ENCODE measurements at regions not wholly inside any gene's neighbourhood (a gene's known extent, or its start where the extent isn't known, plus 50 kb on each side); places are given as distances from the start of the nearest gene placed in this dataset.
A peak's percentile ranks its signal among the peaks of the same experiment; 100 is the strongest.
"Not testable (repeated sequence)": the region's sequence is repeated elsewhere in the genome, so short reads cannot be mapped to it uniquely, and the experiment has no call there.

DNA sequence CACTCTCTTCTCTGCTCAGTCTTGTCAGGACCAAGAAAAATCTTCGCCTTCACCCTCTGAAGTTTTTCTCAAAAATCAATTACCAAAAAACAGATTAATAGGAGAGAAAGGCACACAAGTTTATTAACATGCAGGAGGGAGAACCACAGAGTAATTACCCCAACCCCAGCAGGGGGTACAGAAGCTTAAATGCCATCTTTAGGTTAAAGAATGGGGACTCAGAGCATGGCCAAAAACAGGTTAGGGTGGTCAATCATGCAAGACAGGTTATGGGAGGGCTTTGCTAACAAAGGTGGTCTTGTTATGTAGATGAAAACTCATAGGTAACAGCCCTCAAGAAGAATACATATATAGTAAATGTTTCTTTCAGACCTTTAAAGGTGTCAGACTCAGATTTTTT is 100.5 kb upstream of the BTN3A2 start:
- DNase-seq (ENCODE audit: low spot score): no peak

DNA sequence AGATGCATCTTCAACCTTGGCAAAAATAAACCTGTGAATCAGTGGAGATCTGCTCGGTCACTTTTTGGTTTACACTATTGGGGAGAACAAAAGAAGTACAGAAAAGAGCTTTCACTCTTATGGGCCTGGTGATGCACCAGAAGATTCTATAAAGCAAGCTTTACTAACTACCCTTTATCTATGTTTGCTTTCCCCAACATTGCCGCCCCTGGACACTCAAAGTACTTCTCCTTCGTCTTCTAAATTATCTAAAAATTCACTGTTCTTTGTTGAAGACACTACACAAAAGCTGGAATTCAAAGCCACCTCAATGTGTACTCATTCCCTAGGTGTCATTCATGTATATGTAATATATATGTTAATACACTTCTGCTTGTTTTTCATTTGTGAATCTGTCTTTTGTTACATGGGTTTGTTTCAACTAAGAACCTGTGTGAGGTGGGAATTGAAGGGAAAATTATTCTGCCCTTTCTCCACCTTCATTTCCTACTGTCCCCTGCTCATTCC is 97.9 kb upstream of the BTN3A2 start:
- DNase-seq (ENCODE audit: low spot score): no peak

GRCh38 chr6:26268659-26269402 is 96.2 kb upstream of the BTN3A2 start:
- peak; percentile 55 for DNase-seq (ENCODE audit: low spot score)

GRCh38 chr6:26269531-26270485 is 95.2 kb upstream of the BTN3A2 start:
- no peak for DNase-seq (ENCODE audit: low spot score)

GRCh38 chr6:26270486-26270861 is 94.5 kb upstream of the BTN3A2 start:
- no peak for DNase-seq (ENCODE audit: low spot score)

- DNase-seq (ENCODE audit: low spot score): peak; percentile 75
Observed at GRCh38 chr6:26270903-26271667, 93.9 kb upstream of the BTN3A2 start.

- no peak for DNase-seq (ENCODE audit: low spot score)
Observed at GRCh38 chr6:26271668-26272024, 93.4 kb upstream of the BTN3A2 start.

DNA sequence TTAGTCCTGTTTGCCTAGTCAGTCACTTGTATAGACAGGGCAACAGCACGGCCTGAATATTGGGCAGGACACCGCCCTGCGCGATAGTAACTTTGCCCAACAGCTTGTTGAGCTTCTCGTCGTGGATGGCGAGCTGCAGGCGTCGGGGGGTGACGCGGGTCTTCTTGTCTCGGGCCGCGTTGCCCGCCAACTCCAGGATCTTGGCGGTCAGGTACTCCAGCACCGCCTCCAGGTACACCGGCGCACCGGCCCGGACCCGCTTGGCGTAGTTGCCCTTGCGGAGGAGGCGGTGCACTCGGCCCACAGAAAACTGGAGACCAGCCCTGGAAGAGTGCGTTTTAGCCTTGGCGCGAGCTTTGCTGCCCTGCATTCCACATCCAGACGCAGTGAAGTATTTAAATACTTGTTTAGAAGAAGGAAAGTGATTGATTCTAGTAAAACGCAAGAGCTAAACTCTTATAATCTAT is 92.8 kb upstream of the BTN3A2 start:
- no peak for DNase-seq (ENCODE audit: low spot score)

GRCh38 chr6:26273673-26274588 is 91.1 kb upstream of the BTN3A2 start:
- DNase-seq (ENCODE audit: low spot score): no peak

- no peak for DNase-seq (ENCODE audit: low spot score)
Observed at GRCh38 chr6:26275663-26276062, 89.3 kb upstream of the BTN3A2 start.

GRCh38 chr6:26276841-26277648 is 88.0 kb upstream of the BTN3A2 start:
- DNase-seq (ENCODE audit: low spot score): no peak

DNA sequence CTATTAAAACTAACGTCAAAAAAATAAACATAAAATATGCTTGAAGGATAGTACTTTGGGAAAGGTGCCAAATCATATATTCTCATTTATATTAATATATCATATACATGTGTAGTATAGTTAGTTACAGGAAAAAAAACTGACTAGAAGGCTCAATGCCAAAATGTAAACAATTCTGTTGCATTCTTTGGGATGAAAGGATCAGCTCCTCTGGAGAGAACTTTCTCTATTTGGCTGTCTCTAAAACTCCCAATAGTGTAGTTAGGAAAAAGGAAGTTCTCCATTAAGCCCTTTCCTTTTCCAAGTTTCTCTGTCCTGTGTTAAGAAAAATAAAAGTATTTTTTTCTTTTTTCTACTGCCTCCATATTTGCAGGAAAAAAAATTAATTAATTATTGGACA is 86.5 kb upstream of the BTN3A2 start:
- no peak for DNase-seq (ENCODE audit: low spot score)

GRCh38 chr6:26279371-26279770 is 85.6 kb upstream of the BTN3A2 start:
- not testable (repeated sequence) for DNase-seq (ENCODE audit: low spot score)

- no peak for DNase-seq (ENCODE audit: low spot score)
Observed at GRCh38 chr6:26280407-26280806, 84.6 kb upstream of the BTN3A2 start.

DNA sequence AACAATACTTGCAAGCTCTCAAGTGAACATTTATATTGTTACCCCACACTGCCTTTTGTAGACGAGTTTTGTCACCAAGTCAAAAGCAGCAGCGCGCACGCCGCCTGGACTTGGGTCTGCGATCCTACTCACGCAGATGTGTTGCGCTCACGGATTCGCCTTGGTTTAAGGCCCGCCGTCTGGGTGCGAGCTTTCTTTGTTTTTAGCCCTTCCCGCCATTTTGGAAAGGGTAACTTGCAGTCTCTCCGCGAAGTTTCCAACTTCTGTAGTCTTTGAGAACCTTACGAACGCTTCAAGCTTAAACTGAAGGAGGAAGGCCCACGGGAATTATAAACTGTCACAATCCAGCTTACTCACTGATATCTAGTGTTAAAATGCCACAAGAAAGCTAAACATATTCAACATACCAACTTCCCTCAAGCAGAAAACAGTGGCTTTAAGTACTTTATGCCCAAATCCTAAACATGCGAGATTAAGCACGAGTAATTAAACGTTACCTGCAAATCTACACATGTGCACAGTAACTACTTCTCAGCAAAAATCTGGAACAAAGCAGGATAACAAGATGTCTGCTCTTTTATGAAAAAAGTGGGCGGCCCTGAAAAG is 80.4 kb upstream of the BTN3A2 start:
- peak; percentile 65 for DNase-seq (ENCODE audit: low spot score)

DNA sequence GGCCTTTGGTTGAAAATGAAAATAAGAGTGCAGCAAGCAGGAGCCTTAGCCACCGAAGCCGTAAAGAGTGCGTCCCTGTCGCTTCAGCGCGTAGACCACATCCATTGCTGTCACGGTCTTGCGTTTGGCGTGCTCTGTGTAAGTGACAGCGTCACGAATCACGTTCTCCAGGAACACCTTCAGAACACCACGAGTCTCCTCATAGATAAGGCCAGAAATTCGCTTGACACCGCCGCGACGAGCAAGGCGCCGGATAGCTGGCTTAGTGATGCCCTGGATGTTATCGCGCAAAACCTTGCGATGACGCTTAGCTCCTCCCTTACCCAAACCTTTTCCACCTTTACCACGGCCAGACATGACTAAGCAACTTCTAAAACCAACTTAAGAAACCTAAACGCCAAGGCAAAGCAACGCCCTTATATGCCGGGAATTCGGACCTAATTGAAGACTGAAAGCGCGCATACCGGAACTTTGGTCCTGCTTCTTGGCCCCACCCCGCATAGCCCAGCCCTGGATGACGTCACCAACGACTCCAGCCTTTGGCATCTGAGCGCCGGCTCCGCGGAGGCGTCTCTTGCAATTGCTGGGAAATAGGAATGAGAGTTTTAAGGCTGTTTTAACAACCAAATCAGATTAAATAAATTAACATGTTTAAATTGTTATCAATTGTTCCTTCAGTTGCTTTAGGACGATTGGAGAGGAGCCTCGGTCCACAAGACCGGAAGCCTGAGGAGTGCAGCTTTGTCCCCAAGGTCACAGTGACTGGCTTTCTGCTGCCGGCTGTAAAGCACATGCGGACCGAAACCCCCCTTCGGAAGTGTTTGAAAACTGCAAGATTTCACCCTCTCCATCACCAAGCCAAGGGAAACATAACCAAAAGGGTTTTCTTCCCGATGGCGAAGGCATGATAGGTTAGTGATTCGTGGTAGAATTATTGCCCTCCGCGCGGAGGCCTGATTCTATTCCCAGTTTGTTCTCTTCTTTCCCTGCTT is 79.6 kb upstream of the BTN3A2 start:
- DNase-seq (ENCODE audit: low spot score): peak; percentile 99

- DNase-seq (ENCODE audit: low spot score): peak; percentile 76
Observed at GRCh38 chr6:26286168-26286877, 78.7 kb upstream of the BTN3A2 start.

DNA sequence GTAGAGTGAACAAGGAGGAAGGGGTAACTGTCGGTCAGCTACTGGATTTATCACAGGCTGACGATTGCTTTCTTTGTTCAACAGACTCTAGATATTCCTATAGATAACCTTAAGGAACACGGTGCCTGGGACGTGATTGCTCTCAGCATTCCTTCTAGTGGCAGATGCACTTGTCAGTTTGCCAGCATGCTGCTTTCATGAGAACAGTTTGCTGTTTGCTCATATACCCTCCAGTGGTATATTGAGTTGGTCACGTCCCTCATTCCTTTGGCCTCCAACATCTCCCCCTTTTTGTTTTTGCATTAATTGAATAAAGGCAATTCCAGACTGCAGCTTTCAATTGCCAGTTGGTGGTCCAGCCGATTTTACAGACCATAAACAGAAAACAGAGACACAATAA is 76.8 kb upstream of the BTN3A2 start:
- no peak for DNase-seq (ENCODE audit: low spot score)
